Activated T-cell treated with anti-CD3 and anti-CD28 coated beads, Interleukin-2, amount 50 U/mL, for 72 hours (primary cell): ENCODE measurements at regions not wholly inside any gene's neighbourhood (a gene's known extent, or its start where the extent isn't known, plus 50 kb on each side); places are given as distances from the start of the nearest gene placed in this dataset.

Source experiments
- ATAC-seq, 2 donors: fragments of 150-1000 bp; cut with Tn5 transposase; replicated peaks in 1 of 2; 2 replicates each; pipeline ENCODE4 v1.10.0; 2021; ENCODE audit warnings: moderate library complexity in 2 of 2, mild to moderate bottlenecking in 1 of 2
- DNase-seq, 2 donors: peaks; one replicate each; pipeline ENCODE4 v3.0.0; 2021 to 2022; ENCODE audit warnings: mixed read lengths in 1 of 2
- H3K27ac Mint-ChIP-seq: one replicate; pipeline ENCODE4 v1.8.0; 2022; ENCODE audit warnings: mild to moderate bottlenecking, moderate library complexity, mixed read lengths
- H3K27me3 Mint-ChIP-seq: one replicate; pipeline ENCODE4 v1.8.0; 2022; ENCODE audit warnings: low read depth, mixed read lengths
- H3K36me3 Mint-ChIP-seq, 2 donors: one replicate each; pipeline ENCODE4 v1.8.0; 2022; ENCODE audit warnings: mixed read lengths in 2 of 2, mild to moderate bottlenecking in 1 of 2; ENCODE audit not compliant: insufficient read depth in 2 of 2
- H3K4me1 Mint-ChIP-seq: one replicate; pipeline ENCODE4 v1.8.0; 2022; ENCODE audit warnings: low read depth, mixed read lengths
- H3K4me3 Mint-ChIP-seq, 2 donors: one replicate each; pipeline ENCODE4 v1.8.0; 2022; ENCODE audit warnings: mild to moderate bottlenecking in 2 of 2, mixed read lengths in 2 of 2, moderate library complexity in 2 of 2
- H3K9me3 Mint-ChIP-seq, 2 donors: one replicate each; pipeline ENCODE4 v1.8.0; 2022; ENCODE audit warnings: mixed read lengths in 2 of 2

DNA sequence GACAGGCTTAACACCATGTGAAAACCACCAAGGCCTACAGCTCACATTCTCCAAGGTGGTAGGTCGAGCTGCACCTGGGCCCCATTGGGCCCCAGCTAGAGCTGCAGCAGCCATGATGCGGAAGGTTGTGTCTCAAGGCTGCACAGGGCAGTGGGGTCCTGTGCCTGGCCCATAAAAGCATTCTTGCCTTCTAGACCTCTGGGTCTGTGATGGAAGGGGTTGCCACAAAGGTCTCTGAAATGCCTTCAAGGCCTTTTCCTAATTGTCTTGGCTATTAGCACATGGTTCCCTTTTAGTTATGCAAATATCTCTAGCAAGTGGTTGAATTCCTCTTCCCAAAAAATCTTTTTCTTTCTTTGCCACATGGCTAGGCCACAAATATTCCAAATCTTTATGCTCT lies 52.5 kb upstream of the C11orf58 start:
- no peak overlapping the region for H3K4me3 Mint-ChIP-seq
- H3K27ac Mint-ChIP-seq: no peak overlapping the region
- peaks cover 0 to 4% of the 10 kb centered on the region in 2 donors for H3K9me3 Mint-ChIP-seq
- no peaks in the 10 kb centered on the region for H3K4me1 Mint-ChIP-seq
- H3K27me3 Mint-ChIP-seq: peaks cover 8% of the 10 kb centered on the region
- DNase-seq (no peak), ATAC-seq (no peak)
- H3K36me3 Mint-ChIP-seq: no peaks in the 10 kb centered on the region

DNA sequence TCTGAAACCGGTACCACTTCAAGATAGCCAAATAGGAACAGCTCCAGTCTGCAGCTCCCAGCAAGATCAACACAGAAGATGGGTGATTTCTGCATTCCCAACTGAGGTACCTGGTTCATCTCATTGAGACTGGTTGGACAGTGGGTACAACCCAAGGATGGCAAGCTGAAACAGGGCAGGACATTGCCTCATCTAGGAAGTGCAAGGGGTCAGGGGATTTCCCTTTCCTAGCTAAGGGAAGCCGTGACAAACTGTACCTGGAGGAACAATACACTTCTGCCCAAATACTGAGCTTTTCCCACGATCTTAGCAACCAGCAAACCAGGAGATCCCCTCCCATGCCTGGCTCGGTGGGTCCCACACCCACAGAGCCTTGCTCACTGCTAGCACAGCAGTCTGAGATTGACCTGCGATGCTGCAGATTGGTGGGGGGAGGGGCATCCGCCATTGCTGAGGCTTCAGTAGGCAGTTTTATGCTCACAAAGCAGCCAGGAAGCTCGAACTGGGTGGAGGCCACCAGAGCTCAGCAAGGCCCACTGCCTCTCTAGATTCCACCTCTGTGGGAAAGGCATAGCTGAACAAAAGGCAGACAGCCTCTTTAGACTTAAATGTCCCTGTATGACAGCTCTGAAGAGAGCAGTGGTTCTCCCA lies 59.9 kb upstream of the C11orf58 start:
- peaks cover 1 to 2% of the 10 kb centered on the region in 2 donors for H3K36me3 Mint-ChIP-seq
- DNase-seq: no peak
- H3K27ac Mint-ChIP-seq: no peak overlapping the region
- H3K4me1 Mint-ChIP-seq: no peaks in the 10 kb centered on the region
- peaks cover 11% of the 10 kb centered on the region for H3K27me3 Mint-ChIP-seq
- no peak overlapping the region for H3K4me3 Mint-ChIP-seq
- ATAC-seq: no peak
- peaks cover 4 to 8% of the 10 kb centered on the region in 2 donors for H3K9me3 Mint-ChIP-seq

DNA sequence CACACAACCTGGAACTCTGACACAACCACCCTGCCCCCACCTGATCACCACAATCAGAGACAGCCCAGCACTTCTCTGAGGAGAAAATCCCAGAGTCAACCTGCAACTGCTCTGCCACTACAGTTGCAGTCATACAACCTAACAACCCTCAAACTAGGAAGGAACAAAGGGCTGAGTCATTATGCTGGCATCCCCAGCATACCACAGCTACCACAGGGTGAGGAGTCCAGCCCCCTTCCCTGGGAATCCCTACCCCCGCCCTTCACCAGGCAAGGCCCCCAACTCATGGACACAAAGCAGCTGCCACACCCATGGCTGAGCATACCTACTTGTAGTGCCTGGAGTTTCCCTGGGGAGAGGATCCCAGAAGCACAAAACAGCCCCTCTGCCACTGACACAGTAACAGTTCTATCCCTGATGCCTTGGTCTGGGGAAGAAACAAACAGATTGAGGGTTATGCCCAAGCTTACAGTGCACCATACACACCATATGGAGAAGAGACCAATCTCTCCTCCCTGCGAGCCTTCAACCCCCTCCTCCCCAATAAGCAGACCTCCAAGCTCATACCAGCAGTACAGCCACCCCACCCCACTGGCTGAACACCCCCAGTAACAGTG lies 68.5 kb upstream of the C11orf58 start:
- Mint-ChIP-seq H3K27ac (no peak overlapping the region), H3K36me3 (no peaks in the 10 kb centered on the region), H3K9me3 (peaks cover 6 to 7% of the 10 kb centered on the region in 2 donors), H3K4me1 (no peaks in the 10 kb centered on the region), H3K27me3 (no peaks in the 10 kb centered on the region), H3K4me3 (no peak overlapping the region)
- ATAC-seq (no peak), DNase-seq (no peak)

DNA sequence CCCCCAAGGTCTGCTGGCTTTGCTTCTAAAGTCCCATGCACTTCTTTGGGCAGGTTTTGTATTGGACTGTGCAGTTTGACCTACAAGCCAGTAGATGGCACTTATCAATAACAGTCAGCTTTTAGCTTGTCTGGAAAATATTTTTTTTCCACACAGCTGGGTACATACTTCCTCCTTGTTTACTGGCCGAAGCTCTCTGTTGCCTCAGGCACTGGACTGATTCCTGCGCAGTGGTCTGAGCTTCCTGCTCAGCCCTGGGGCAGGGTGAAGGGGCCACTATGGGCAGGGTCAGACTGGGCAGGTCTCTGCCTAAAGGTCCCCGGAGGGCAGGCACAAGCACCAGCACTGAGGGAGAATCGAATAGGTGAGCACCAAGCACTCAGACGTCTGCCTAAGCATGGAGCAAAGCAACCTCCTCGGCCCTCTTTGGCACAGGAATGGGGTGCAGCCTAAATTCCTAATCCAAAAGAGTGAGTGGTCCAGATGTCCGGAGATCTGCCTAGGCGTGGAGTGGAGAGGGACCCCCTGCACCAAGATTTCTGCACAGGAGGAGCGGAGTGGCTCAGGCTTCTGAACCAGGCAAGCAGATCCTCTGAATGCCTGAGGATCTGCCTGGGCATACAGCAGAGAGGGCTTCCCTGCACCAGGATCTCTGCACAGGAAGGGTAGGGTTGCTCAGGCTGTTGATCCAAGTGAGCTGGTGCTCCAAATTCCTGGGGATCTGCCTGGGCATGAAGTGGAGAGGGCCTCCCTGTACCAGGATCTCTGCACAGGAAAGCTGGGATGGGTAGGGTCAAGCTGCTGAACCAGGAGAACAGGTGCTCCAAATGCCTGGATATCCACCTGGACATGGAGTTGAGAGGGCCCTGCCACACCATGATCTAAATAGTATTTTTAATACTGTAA lies 105.9 kb upstream of the C11orf58 start:
- H3K4me1 Mint-ChIP-seq: no peaks in the 10 kb centered on the region
- peaks cover 12% of the 10 kb centered on the region for H3K27me3 Mint-ChIP-seq
- H3K36me3 Mint-ChIP-seq: peaks cover 0 to 2% of the 10 kb centered on the region in 2 donors
- no peak overlapping the region for H3K27ac Mint-ChIP-seq
- DNase-seq (no peak), ATAC-seq (no peak)
- no peak overlapping the region for H3K4me3 Mint-ChIP-seq
- H3K9me3 Mint-ChIP-seq: peaks cover 3 to 7% of the 10 kb centered on the region in 2 donors

DNA sequence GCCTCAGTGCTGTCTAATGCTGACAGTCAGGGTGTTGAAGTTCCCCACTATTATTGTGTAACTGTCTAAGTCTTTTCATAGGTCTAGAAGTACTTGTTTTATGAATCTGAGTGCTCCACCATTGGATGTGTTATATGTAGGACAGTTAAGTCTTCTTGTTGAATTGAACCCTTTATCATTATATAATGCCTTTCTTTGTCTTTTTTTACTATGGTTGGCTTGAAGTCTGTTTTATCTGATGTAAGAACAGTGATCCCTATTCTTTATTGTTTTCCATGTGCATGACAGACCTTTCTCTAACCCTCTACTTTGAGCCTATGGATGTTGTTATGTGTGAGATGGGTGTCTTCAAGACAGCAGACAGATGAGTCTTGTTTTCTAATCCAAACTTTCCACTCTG lies 107.8 kb upstream of the C11orf58 start:
- no peaks in the 10 kb centered on the region for H3K4me1 Mint-ChIP-seq
- ATAC-seq (no peak), DNase-seq (no peak)
- H3K36me3 Mint-ChIP-seq: peaks cover 0 to 2% of the 10 kb centered on the region in 2 donors
- H3K27me3 Mint-ChIP-seq: peaks cover 12% of the 10 kb centered on the region
- H3K9me3 Mint-ChIP-seq: peaks cover 3 to 5% of the 10 kb centered on the region in 2 donors
- no peak overlapping the region for H3K27ac Mint-ChIP-seq
- H3K4me3 Mint-ChIP-seq: no peak overlapping the region

DNA sequence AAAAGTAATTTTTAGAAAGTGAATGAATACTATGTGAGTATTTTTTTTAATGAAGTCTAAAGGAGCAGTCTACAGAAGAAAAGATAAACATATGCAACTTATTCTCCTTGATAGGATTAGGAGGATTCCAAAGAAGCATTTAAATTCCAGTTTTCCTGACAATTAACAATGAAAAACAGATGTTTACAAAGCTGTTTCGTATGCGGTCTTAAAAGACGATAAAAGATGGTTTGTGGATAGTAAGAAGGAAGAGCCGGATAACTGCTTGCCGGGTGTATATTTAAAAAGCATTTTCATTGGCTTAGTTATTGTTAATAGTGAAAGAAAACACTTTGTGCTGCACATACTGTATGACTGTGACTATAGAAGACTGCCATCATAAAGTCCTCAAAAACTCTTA lies 120.0 kb upstream of the C11orf58 start:
- Mint-ChIP-seq H3K4me3 (no peak overlapping the region), H3K27ac (no peak overlapping the region), H3K27me3 (peaks cover 31% of the 10 kb centered on the region), H3K9me3 (peaks cover 1 to 3% of the 10 kb centered on the region in 2 donors), H3K36me3 (no peaks in the 10 kb centered on the region), H3K4me1 (peaks cover 12% of the 10 kb centered on the region)
- ATAC-seq (no peak), DNase-seq (no peak)

DNA sequence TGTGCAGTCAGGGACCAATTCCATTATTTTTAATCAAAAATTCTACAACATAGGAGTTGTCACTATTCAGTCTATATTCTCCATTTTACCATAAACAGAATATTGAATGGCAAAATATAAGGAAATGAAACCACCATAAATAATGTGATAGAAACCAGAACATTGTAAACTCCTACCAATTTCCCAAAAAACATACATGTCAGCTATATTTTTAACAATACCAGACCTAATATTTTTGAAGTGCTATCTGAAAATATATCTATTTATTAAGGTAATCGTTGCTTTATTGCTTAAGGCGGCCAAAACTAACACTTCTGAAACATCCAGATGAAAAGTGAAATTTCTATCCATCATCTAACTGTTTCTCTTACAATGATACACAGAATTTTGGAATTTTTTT lies 123.0 kb upstream of the C11orf58 start:
- Mint-ChIP-seq H3K4me1 (peaks cover 31% of the 10 kb centered on the region), H3K9me3 (no peaks in the 10 kb centered on the region), H3K4me3 (no peak overlapping the region), H3K36me3 (no peaks in the 10 kb centered on the region), H3K27me3 (peaks cover 26% of the 10 kb centered on the region), H3K27ac (no peak overlapping the region)
- ATAC-seq (no peak), DNase-seq (no peak)

DNA sequence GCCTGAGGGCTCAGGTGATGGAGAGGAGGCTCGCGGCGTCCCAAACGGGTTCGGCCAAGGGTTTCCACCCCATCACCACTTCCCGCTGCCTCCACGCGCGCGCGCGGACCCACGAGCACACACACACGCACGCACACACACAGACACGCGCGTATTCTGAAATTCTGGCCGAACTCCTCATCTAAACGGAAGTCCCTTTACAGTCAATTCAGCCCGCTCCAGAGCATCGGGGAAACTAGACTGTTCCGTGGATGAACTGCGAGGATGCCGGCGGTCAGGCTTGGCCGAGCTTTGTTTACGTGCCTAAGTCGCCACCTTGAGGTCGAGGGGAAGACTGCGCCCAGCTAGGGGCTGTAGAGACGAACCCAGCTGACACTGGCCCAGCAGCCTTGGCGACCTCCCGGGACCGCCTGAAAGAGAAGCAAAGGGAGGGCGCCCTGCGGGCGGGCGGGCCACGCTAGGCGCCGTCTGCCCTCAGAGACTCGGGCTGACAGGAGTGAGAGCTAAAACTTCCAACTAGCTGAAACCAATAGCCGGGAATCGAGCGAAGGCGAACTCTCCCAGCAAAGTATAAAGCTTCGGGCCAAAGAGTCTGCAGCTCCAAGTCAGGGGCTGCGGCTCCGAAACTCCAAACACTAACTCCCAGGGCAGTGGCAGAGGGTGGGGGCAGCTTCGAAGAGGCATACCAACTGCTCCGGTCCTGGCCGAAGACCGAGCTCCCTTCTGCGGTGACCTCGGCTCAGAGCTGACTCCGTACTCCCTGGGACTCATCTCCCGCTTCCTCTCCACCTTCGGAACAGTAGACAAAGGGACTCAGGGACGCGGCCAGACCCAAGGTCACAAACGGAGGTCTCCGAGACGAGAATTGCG lies 124.7 kb upstream of the C11orf58 start:
- peaks cover 22% of the 10 kb centered on the region for H3K27me3 Mint-ChIP-seq
- H3K4me1 Mint-ChIP-seq: peaks cover 31% of the 10 kb centered on the region
- H3K4me3 Mint-ChIP-seq: peak overlapping the region; percentile 82 to 85
- H3K27ac Mint-ChIP-seq: peak overlapping the region; percentile 38
- peak; percentile 78 to 81 for DNase-seq
- no peaks in the 10 kb centered on the region for H3K36me3 Mint-ChIP-seq
- no peaks in the 10 kb centered on the region for H3K9me3 Mint-ChIP-seq
- ATAC-seq: peak; percentile 97 to 98

DNA sequence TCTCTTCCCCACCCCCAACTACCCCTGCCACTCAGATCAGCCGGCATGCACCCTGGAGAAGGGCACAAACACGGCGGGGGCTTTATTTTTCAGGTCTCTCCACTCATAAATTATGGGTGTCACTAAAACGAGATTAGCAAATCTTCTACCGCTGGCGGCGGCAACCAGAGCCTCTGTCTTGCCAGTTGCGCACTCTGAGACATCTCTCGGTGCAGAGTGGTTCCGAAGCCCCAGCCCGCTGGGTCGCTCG lies 125.3 kb upstream of the C11orf58 start:
- H3K9me3 Mint-ChIP-seq: no peaks in the 10 kb centered on the region
- peaks cover 31% of the 10 kb centered on the region for H3K4me1 Mint-ChIP-seq
- no peak overlapping the region for H3K27ac Mint-ChIP-seq
- peak in 1 of 2 donors; percentile 10 for DNase-seq
- peaks cover 17% of the 10 kb centered on the region for H3K27me3 Mint-ChIP-seq
- peak overlapping the region; percentile 82 to 85 for H3K4me3 Mint-ChIP-seq
- ATAC-seq: peak; percentile 46 to 50
- no peaks in the 10 kb centered on the region for H3K36me3 Mint-ChIP-seq

DNA sequence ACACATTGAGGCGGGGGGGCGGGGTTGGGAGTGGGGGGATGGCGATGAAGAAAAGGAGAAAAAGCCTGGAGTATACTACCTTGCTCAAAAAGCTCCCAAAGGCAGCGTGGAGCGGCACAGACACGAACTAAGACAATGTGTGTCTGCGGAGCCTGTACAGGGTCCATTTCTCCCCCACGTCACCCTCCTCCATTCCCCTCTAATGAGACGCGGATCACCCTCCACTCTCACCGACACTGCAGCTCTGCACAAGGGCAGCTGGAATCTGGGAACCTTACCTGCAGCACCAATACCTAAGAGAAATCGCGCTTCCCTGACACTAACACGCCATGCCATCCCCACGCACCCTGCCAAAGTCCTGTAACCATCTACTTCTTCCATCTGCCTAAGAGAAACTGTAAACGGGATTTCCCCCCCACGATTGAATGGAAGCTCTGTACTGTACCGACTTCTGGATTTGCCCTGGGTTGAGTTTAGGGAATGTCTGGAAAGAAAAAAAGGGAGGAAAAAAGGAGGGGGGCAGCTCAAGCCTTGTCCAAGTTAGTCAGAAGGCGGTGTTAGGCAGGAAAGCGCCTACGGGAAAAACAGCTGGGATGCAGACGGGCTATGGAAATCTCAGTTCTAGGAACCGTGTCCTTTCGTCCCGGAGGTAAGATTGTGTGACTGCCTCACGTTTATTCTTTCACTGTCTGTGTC lies 125.7 kb upstream of the C11orf58 start:
- Mint-ChIP-seq H3K27me3 (peaks cover 16% of the 10 kb centered on the region), H3K9me3 (no peaks in the 10 kb centered on the region), H3K27ac (no peak overlapping the region), H3K4me1 (peaks cover 31% of the 10 kb centered on the region), H3K4me3 (peak overlapping the region; percentile 82 to 85), H3K36me3 (no peaks in the 10 kb centered on the region)
- ATAC-seq (no peak), DNase-seq (no peak)

DNA sequence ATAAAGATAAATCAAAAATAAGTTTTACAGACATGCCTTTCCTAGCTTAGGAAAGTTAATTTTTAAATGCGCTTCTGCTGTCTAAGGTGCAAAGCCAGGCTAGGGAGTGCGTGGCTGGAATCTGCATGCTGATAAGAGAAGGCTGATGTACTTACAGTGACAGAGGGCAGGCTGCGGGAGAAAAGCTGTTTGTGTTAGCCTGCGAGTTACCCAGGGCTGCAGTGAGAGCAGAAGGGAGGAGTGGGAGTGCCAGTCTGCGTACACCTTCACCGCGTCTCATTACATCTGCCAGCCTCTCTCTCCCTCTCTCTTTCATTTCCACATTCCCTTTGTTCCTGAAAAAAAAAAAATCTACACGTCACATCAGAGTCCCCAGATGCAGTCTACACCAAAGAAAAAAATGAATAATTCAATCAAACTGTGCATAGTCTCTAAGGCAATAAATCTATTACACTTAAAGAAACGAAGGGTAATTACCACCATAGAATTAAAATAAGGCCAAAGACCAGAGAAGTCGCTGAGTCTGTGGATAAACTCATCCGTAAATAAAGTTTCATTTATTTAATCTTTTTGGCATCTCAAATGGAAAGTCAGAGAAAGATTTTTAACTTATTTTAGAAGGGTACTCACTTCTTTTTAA lies 126.4 kb upstream of the C11orf58 start:
- peaks cover 13% of the 10 kb centered on the region for H3K27me3 Mint-ChIP-seq
- H3K4me1 Mint-ChIP-seq: peaks cover 31% of the 10 kb centered on the region
- H3K36me3 Mint-ChIP-seq: no peaks in the 10 kb centered on the region
- ATAC-seq (no peak), DNase-seq (no peak)
- no peak overlapping the region for H3K27ac Mint-ChIP-seq
- H3K9me3 Mint-ChIP-seq: no peaks in the 10 kb centered on the region
- peak overlapping the region; percentile 14 to 43 for H3K4me3 Mint-ChIP-seq

DNA sequence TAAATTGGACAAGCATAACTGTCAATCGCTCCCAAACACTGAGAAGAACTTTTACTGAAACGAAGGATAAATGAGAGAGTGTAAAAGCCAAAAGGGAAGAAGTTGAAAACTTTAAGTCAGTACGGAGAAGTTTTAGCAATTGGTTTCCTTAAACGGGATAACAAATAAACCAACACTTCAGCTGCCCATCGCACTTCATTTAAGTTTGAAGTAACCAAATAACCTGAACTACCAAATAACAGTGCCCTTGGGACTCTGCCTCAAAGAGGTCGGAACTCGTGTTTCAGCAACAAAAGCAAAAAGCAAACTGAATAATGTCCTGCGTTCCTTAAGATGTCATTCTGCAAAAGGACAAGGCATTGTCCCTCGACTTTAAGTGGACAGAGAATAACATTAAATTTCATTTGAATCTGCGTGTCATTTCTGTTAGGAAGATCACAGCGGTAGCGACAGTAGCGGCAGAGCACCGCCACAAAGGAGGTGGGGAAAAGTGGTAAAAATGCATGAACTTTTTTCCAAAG lies 127.0 kb upstream of the C11orf58 start:
- Mint-ChIP-seq H3K9me3 (no peaks in the 10 kb centered on the region), H3K27ac (peak overlapping the region; percentile 47), H3K27me3 (peaks cover 9% of the 10 kb centered on the region), H3K4me3 (peak overlapping the region in 1 of 2 donors; percentile 43), H3K4me1 (peaks cover 34% of the 10 kb centered on the region), H3K36me3 (no peaks in the 10 kb centered on the region)
- DNase-seq (no peak), ATAC-seq (no peak)
